K562 (cell line): ENCODE measurements at regions not wholly inside any gene's neighbourhood (a gene's known extent, or its start where the extent isn't known, plus 50 kb on each side); places are given as distances from the start of the nearest gene placed in this dataset.

Experiments
- ATAC-seq: fragments of 200-7000 bp; cut with Tn5 transposase; 3 replicates; pipeline ENCODE4 v1.9.1; 2020; ENCODE audit warnings: moderate library complexity
- BruUV-seq: library from RNA; stranded (reverse); fragments of 400-500 nt; replicated peaks from 2 replicates; lab custom pipeline; 2021; lab: Mats Ljungman, UMichigan
- CTCF ChIA-PET: fragments of 300-600 bp; formaldehyde crosslinking; extraction: SDS; loops from one replicate; lab custom pipeline; 2021; ENCODE audit warnings: low intra/inter-chr PET ratio; lab: Yijun Ruan, JAX
- POLR2A ChIA-PET: fragments of 300-600, 350-650 bp; sonication (Branson Sonifier 250); formaldehyde crosslinking; extraction: SDS; loops from one replicate; lab custom pipeline; 2021; ENCODE audit warnings: antibody characterized with exemption, inconsistent platforms; lab: Yijun Ruan, JAX
- DNase-seq, 4 experiments: peaks; one replicate each; pipeline versions ENCODE4 v3.0.0 to v3.0.0-alpha.2; 2011 to 2018; ENCODE audit warnings: low spot score in 3 of 4, mixed read lengths in 3 of 4; ENCODE audit errors: extremely low read depth in 1 of 4
- FAIRE-seq: peaks from 2 replicates; lab custom pipeline; 2011; peaks lifted over from hg19 to GRCh38; lab: Jason Lieb, UNC
- H2AFZ ChIP-seq: 2 replicates; pipeline ENCODE4 v1.6.0; 2011; ENCODE audit warnings: low read depth, low read length, control low read depth, inconsistent platforms
- H3K27ac ChIP-seq: fragments of 200-600 bp; 3 replicates; pipeline ENCODE4 v1.8.0; 2011; ENCODE audit warnings: low read depth, mild to moderate bottlenecking, control low read depth, inconsistent platforms, low read length, moderate library complexity, mixed read lengths; ENCODE audit errors: extremely low read depth
- H3K27me3 ChIP-seq, 2 experiments: fragments of 300-600 bp in 1 of 2; 2 replicates in 1 of 2; 3 replicates in 1 of 2; pipeline versions ENCODE4 v1.6.0 to v1.8.0; 2011; ENCODE audit warnings: inconsistent platforms in 2 of 2, low read length in 2 of 2, mild to moderate bottlenecking in 1 of 2, mixed read lengths in 1 of 2, moderate library complexity in 1 of 2; ENCODE audit not compliant: control insufficient read depth in 2 of 2, insufficient read depth in 2 of 2
- H3K36me3 ChIP-seq: fragments of 300-600 bp; 3 replicates; pipeline ENCODE4 v1.8.0; 2011; ENCODE audit warnings: mild to moderate bottlenecking, low read length, inconsistent platforms; ENCODE audit not compliant: control insufficient read depth, insufficient read depth
- H3K4me1 ChIP-seq, 2 experiments: fragments of 200-600 bp in 1 of 2; replicated peaks in 1 of 2; 2 replicates in 1 of 2; 3 replicates in 1 of 2; pipeline versions ENCODE4 v1.5.1 to v1.8.0; 2011; ENCODE audit warnings: inconsistent platforms in 2 of 2, low read length in 2 of 2, mild to moderate bottlenecking in 1 of 2, mixed read lengths in 1 of 2, moderate library complexity in 1 of 2; ENCODE audit not compliant: control insufficient read depth in 2 of 2, insufficient read depth in 2 of 2
- H3K4me2 ChIP-seq: 2 replicates; pipeline ENCODE4 v1.6.1; 2011; ENCODE audit warnings: low read length, control low read depth, inconsistent platforms, mixed read lengths; ENCODE audit not compliant: insufficient read depth
- H3K4me3 ChIP-seq: fragments of 200-600 bp; sonication (generic), shearing (Covaris generic); 2 replicates; pipeline ENCODE4 v1.5.1; 2016; ENCODE audit warnings: control low read depth, inconsistent platforms
- H3K79me2 ChIP-seq: fragments of 200-600 bp; 3 replicates; pipeline ENCODE4 v1.8.0; 2011; ENCODE audit warnings: low read length, inconsistent platforms; ENCODE audit not compliant: control insufficient read depth, insufficient read depth
- H3K9ac ChIP-seq, 2 experiments: 2 replicates each; pipeline versions ENCODE4 v1.6.0 to v1.6.1; 2011; ENCODE audit warnings: low read depth in 2 of 2, low read length in 2 of 2, control low read depth in 1 of 2, inconsistent platforms in 1 of 2, mild to moderate bottlenecking in 1 of 2, mixed read lengths in 1 of 2; ENCODE audit not compliant: insufficient read depth in 1 of 2
- H3K9me1 ChIP-seq: one replicate; pipeline ENCODE4 v1.6.0; 2011; ENCODE audit warnings: inconsistent platforms, mild to moderate bottlenecking, low read length, moderate library complexity; ENCODE audit not compliant: control insufficient read depth, insufficient read depth
- H3K9me3 ChIP-seq: replicated peaks from 2 replicates; pipeline ENCODE4 v1.5.1; 2011; ENCODE audit warnings: low read depth, low read length, inconsistent platforms; ENCODE audit not compliant: control insufficient read depth, insufficient read depth
- H4K20me1 ChIP-seq: replicated peaks from 2 replicates; pipeline ENCODE4 v1.6.1; 2011; ENCODE audit warnings: low read length, inconsistent platforms, mixed read lengths; ENCODE audit not compliant: control insufficient read depth, insufficient read depth
- HOXB6 ChIP-seq: fragments of 250-450 bp; sonication (Bioruptor Pico); IDR thresholded peaks from 2 replicates; pipeline ENCODE4 v1.5.1; 2022; ENCODE audit warnings: mild to moderate bottlenecking, borderline replicate concordance
- NFATC3 ChIP-seq: fragments of 450-650 bp; IDR thresholded peaks from 2 replicates; pipeline ENCODE4 v1.6.1; 2017; ENCODE audit warnings: mild to moderate bottlenecking
- NR1H2 ChIP-seq: sonication (generic); formaldehyde crosslinking; IDR thresholded peaks from 2 replicates; pipeline ENCODE4 v1.4.0; 2020; ENCODE audit warnings: mild to moderate bottlenecking, missing genetic modification reagents
- WHSC1 ChIP-seq: IDR thresholded peaks from one replicate; pipeline ENCODE4 v1.6.1; 2012; ENCODE audit warnings: low read length, control low read depth, inconsistent platforms
- ZBTB40 ChIP-seq, 2 experiments: fragments of 450-650 bp in 1 of 2; sonication (generic) in 1 of 2; formaldehyde crosslinking in 1 of 2; IDR thresholded peaks; 2 replicates each; pipeline versions ENCODE4 v1.7.1 to v1.9.0; 2016 to 2022; ENCODE audit warnings: inconsistent platforms in 1 of 2, mild to moderate bottlenecking in 1 of 2, missing genetic modification reagents in 1 of 2
- ZNF324 ChIP-seq: fragments of 250-450 bp; sonication (Bioruptor Pico); IDR thresholded peaks from 2 replicates; pipeline ENCODE4 v1.4.0; 2020; ENCODE audit warnings: mild to moderate bottlenecking
- WGBS: fragments of 100-300 bp; shearing (Covaris generic); methylation state at CpG from one replicate; pipeline ENCODE4 v1.1.6; 2016; ENCODE audit warnings: low coverage, mixed read lengths; ENCODE audit not compliant: insufficient coverage; ENCODE audit errors: missing lambda C conversion rate; 5-methylcytosine and 5-hydroxymethylcytosine counted together
- in situ Hi-C: fragments of 300-500 bp; cut with MboI; formaldehyde crosslinking; loops from 4 replicates; pipeline ENCODE4 v1.15.0; 2018; ENCODE audit warnings: inconsistent platforms, mixed read lengths
- intact Hi-C: fragments of 100-400 bp; cut with micrococcal nuclease; formaldehyde crosslinking; loops from 2 replicates; pipeline ENCODE4 v1.14.2; 2022

- in situ Hi-C loops (no loop called here), intact Hi-C loops (no loop called here)
- Histone ChIP-seq H3K36me3 (no peaks in the 10 kb centered on the region), H3K4me1 (no peaks in the 10 kb centered on the region), H3K4me2 (no peak overlapping the region), H3K27me3 (no peaks in the 10 kb centered on the region), H3K27ac (no peak overlapping the region), H3K79me2 (no peaks in the 10 kb centered on the region), H3K9me1 (no peaks in the 10 kb centered on the region), H4K20me1 (no peaks in the 10 kb centered on the region), H3K9me3 (no peaks in the 10 kb centered on the region), H2AFZ (no peak overlapping the region), H3K4me3 (no peak overlapping the region), H3K9ac (no peak overlapping the region)
- no peak for FAIRE-seq
- no peak for ATAC-seq
- ChIA-PET POLR2A (no interaction called here), CTCF (no interaction called here)
- TF ChIP-seq NR1H2 (CRISPR knock-in tag) (no peak), ZBTB40 (IDR thresholded peaks at IDR 0.05) (no peak), ZBTB40 (CRISPR knock-in tag; IDR thresholded peaks at IDR 0.05) (no peak), NFATC3 (no peak), WHSC1 (no peak), ZNF324 (no peak), HOXB6 (CRISPR knock-in tag) (no peak)
- 7% methylated on average over 2 of the region's 2 CpGs for WGBS
- no TSS peak for BruUV-seq
- no peak for DNase-seq
Measured at GRCh38 chr20:40284611-40285010, 404.4 kb downstream of the MAFB start.
